H1 (cell line): ENCODE measurements at regions not wholly inside any gene's neighbourhood (a gene's known extent, or its start where the extent isn't known, plus 50 kb on each side); places are given as distances from the start of the nearest gene placed in this dataset.

Experiments
- CTCF ChIA-PET: fragments of 300-600 bp; sonication (Branson Sonifier 250); formaldehyde crosslinking; loops from one replicate; lab custom pipeline; 2021; ENCODE audit not compliant: partially characterized antibody; lab: Charles Lee
- POLR2A ChIA-PET: fragments of 300-600 bp; sonication (Branson Sonifier 250); formaldehyde crosslinking; loops from one replicate; lab custom pipeline; 2021; ENCODE audit warnings: inconsistent platforms; ENCODE audit not compliant: partially characterized antibody; lab: Charles Lee
- DNase-seq, 2 experiments: peaks; one replicate each; pipeline versions ENCODE4 v3.0.0 to v3.0.0-alpha.2; 2010 to 2022; ENCODE audit warnings: low spot score in 2 of 2, low read depth in 1 of 2, mixed read lengths in 1 of 2
- FAIRE-seq: peaks from 2 replicates; lab custom pipeline; 2011; peaks lifted over from hg19 to GRCh38; lab: Jason Lieb, UNC
- H2AFZ ChIP-seq: 2 replicates; pipeline ENCODE4 v1.8.1; 2012; ENCODE audit warnings: low read length, inconsistent platforms
- H2AK5ac ChIP-seq: 2 replicates; pipeline ENCODE4 v1.6.1; 2013; ENCODE audit warnings: low read depth, low read length
- H2BK120ac ChIP-seq: replicated peaks from 2 replicates; pipeline ENCODE3; 2013; ENCODE audit warnings: low read depth, low read length, inconsistent platforms
- H2BK12ac ChIP-seq: 2 replicates; pipeline ENCODE4 v1.6.1; 2013; ENCODE audit warnings: low read depth, low read length
- H2BK15ac ChIP-seq: 2 replicates; pipeline ENCODE4 v1.6.1; 2013; ENCODE audit warnings: low read length
- H2BK20ac ChIP-seq: 2 replicates; pipeline ENCODE4 v1.6.1; 2013; ENCODE audit warnings: low read length
- H2BK5ac ChIP-seq: 2 replicates; pipeline ENCODE4 v1.6.1; 2013; ENCODE audit warnings: low read depth, low read length
- H3K14ac ChIP-seq: 2 replicates; pipeline ENCODE4 v1.6.1; 2013; ENCODE audit warnings: inconsistent platforms; ENCODE audit not compliant: insufficient read length
- H3K18ac ChIP-seq: 2 replicates; pipeline ENCODE4 v1.6.1; 2013; ENCODE audit warnings: low read length; ENCODE audit errors: extremely low read depth
- H3K23ac ChIP-seq: 2 replicates; pipeline ENCODE4 v1.6.1; 2013; ENCODE audit warnings: inconsistent platforms; ENCODE audit not compliant: insufficient read length
- H3K23me2 ChIP-seq: 2 replicates; pipeline ENCODE4 v1.6.1; 2013; ENCODE audit warnings: low read depth, low read length
- H3K27ac ChIP-seq: 2 replicates; pipeline ENCODE4 v1.6.1; 2011; ENCODE audit warnings: low read depth, low read length, inconsistent platforms
- H3K27me3 ChIP-seq, 4 experiments: replicated peaks in 1 of 4; 1 replicate in 1 of 4; 2 replicates in 3 of 4; pipeline versions ENCODE4 v1.6.1 to v1.8.1; 2011 to 2013; ENCODE audit warnings: low read length in 3 of 4, mild to moderate bottlenecking in 3 of 4, inconsistent platforms in 2 of 4, mixed read lengths in 2 of 4, moderate library complexity in 1 of 4; ENCODE audit not compliant: control insufficient read depth in 3 of 4, insufficient read depth in 3 of 4; ENCODE audit errors: extremely low read depth in 1 of 4
- H3K36me3 ChIP-seq, 4 experiments: 2 replicates each; pipeline versions ENCODE4 v1.6.1 to v1.8.1; 2011 to 2013; ENCODE audit warnings: mild to moderate bottlenecking in 4 of 4, low read length in 3 of 4, moderate library complexity in 2 of 4, control low read depth in 1 of 4, inconsistent platforms in 1 of 4; ENCODE audit not compliant: insufficient read depth in 4 of 4, control insufficient read depth in 2 of 4
- H3K4ac ChIP-seq: replicated peaks from 2 replicates; pipeline ENCODE3; 2013; ENCODE audit warnings: low read length, low read depth, mixed read lengths, inconsistent platforms; ENCODE audit not compliant: insufficient read length
- H3K4me1 ChIP-seq, 4 experiments: replicated peaks in 1 of 4; 1 replicate in 1 of 4; 2 replicates in 3 of 4; pipeline versions ENCODE4 v1.6.1 to v1.8.1; 2011 to 2013; ENCODE audit warnings: low read length in 3 of 4, inconsistent platforms in 2 of 4, mixed read lengths in 1 of 4; ENCODE audit not compliant: insufficient read depth in 4 of 4, control insufficient read depth in 3 of 4
- H3K4me2 ChIP-seq, 2 experiments: 2 replicates each; pipeline versions ENCODE4 v1.6.1 to v1.8.1; 2011 to 2013; ENCODE audit warnings: low read depth in 2 of 2, low read length in 2 of 2, control low read depth in 1 of 2, inconsistent platforms in 1 of 2, mild to moderate bottlenecking in 1 of 2; ENCODE audit not compliant: insufficient read depth in 1 of 2
- H3K4me3 ChIP-seq, 4 experiments: fragments of 200-600, 300-600 bp in 1 of 4; sonication (generic), shearing (Covaris generic), sonication (Bioruptor Twin) in 1 of 4; 2 replicates each; pipeline versions ENCODE4 v1.5.1 to v1.8.1; 2011 to 2016; ENCODE audit warnings: low read length in 4 of 4, low read depth in 3 of 4, control low read depth in 2 of 4, inconsistent platforms in 2 of 4, mild to moderate bottlenecking in 2 of 4, mixed read lengths in 1 of 4, moderate library complexity in 1 of 4; ENCODE audit not compliant: insufficient read depth in 2 of 4; ENCODE audit errors: extremely low read depth in 1 of 4
- H3K56ac ChIP-seq: replicated peaks from 2 replicates; pipeline ENCODE3; 2013; ENCODE audit warnings: low read depth, mild to moderate bottlenecking, mixed read lengths, low read length, inconsistent platforms; ENCODE audit not compliant: insufficient read length
- H3K79me1 ChIP-seq: 2 replicates; pipeline ENCODE4 v1.6.1; 2013; ENCODE audit warnings: low read depth, low read length, control low read depth
- H3K79me2 ChIP-seq, 2 experiments: 2 replicates each; pipeline versions ENCODE4 v1.6.1 to v1.8.1; 2012 to 2013; ENCODE audit warnings: low read length in 2 of 2, mild to moderate bottlenecking in 2 of 2, inconsistent platforms in 1 of 2; ENCODE audit not compliant: insufficient read depth in 2 of 2, control insufficient read depth in 1 of 2
- H3K9ac ChIP-seq, 4 experiments: replicated peaks in 1 of 4; 1 replicate in 1 of 4; 2 replicates in 3 of 4; pipeline versions ENCODE4 v1.6.1 to v1.8.1; 2011 to 2013; ENCODE audit warnings: low read depth in 3 of 4, low read length in 3 of 4, control low read depth in 2 of 4, mild to moderate bottlenecking in 2 of 4, moderate library complexity in 2 of 4, inconsistent platforms in 1 of 4; ENCODE audit errors: extremely low read depth in 1 of 4
- H3K9me3 ChIP-seq, 2 experiments: 2 replicates each; pipeline versions ENCODE4 v1.6.1 to v1.8.1; 2012 to 2013; ENCODE audit warnings: mild to moderate bottlenecking in 2 of 2, moderate library complexity in 2 of 2, control low read depth in 1 of 2, inconsistent platforms in 1 of 2, low read depth in 1 of 2, low read length in 1 of 2, mixed read lengths in 1 of 2; ENCODE audit not compliant: insufficient read depth in 2 of 2
- H4K20me1 ChIP-seq, 2 experiments: replicated peaks in 1 of 2; 2 replicates each; pipeline versions ENCODE3 to v1.8.1; 2011 to 2013; ENCODE audit warnings: inconsistent platforms in 2 of 2, low read length in 2 of 2, mild to moderate bottlenecking in 1 of 2; ENCODE audit not compliant: insufficient read depth in 2 of 2, control insufficient read depth in 1 of 2
- H4K5ac ChIP-seq: 2 replicates; pipeline ENCODE4 v1.6.1; 2013; ENCODE audit warnings: low read length, low read depth, mixed read lengths, inconsistent platforms; ENCODE audit not compliant: insufficient read length
- H4K8ac ChIP-seq: 2 replicates; pipeline ENCODE4 v1.8.0; 2013; ENCODE audit warnings: mild to moderate bottlenecking, moderate library complexity, low read length, inconsistent platforms; ENCODE audit not compliant: insufficient read depth; ENCODE audit errors: extremely low read depth
- H4K91ac ChIP-seq: replicated peaks from 2 replicates; pipeline ENCODE3; 2013; ENCODE audit warnings: low read length, mixed read lengths, inconsistent platforms; ENCODE audit not compliant: insufficient read length
- CEBPB ChIP-seq: IDR thresholded peaks from 2 replicates; pipeline ENCODE4 v1.6.1; 2012; ENCODE audit warnings: low read depth, low read length
- CTBP2 ChIP-seq: IDR thresholded peaks from 2 replicates; pipeline ENCODE4 v1.7.0; 2011; ENCODE audit warnings: borderline replicate concordance, mild to moderate bottlenecking, moderate library complexity, mixed read lengths, low read length; ENCODE audit not compliant: insufficient read depth, insufficient read length
- E2F6 ChIP-seq: IDR thresholded peaks from 2 replicates; pipeline ENCODE4 v1.6.1; 2012; ENCODE audit warnings: inconsistent platforms
- EGR1 ChIP-seq: IDR thresholded peaks from 2 replicates; pipeline ENCODE4 v1.6.1; 2011; ENCODE audit warnings: low read depth, low read length, borderline replicate concordance
- HDAC6 ChIP-seq: IDR thresholded peaks from one replicate; pipeline ENCODE4 v1.7.1; 2012; ENCODE audit warnings: low read depth, mild to moderate bottlenecking, inconsistent platforms, low read length, moderate library complexity
- KDM1A ChIP-seq: fragments of 200-600, 300-600 bp; sonication (generic); IDR thresholded peaks from 2 replicates; pipeline ENCODE4 v1.7.1; 2016; ENCODE audit warnings: mild to moderate bottlenecking, low read length, borderline replicate concordance
- KDM4A ChIP-seq: IDR thresholded peaks from one replicate; pipeline ENCODE4 v1.7.1; 2012; ENCODE audit warnings: low read depth, mild to moderate bottlenecking, moderate library complexity, low read length, inconsistent platforms; ENCODE audit not compliant: severe bottlenecking
- RAD21 ChIP-seq, 2 experiments: IDR thresholded peaks in 1 of 2; conservative IDR thresholded peaks in 1 of 2; 2 replicates each; pipeline ENCODE4 v1.6.1; 2011; ENCODE audit warnings: low read depth in 2 of 2, low read length in 2 of 2, improper control_type of control experiment in 1 of 2, inconsistent platforms in 1 of 2, mild to moderate bottlenecking in 1 of 2, moderate library complexity in 1 of 2
- SAP30 ChIP-seq: fragments of 300-600 bp; sonication (generic); IDR thresholded peaks from 2 replicates; pipeline ENCODE4 v1.7.1; 2012; ENCODE audit warnings: low read length, moderate library complexity, mild to moderate bottlenecking, inconsistent platforms; ENCODE audit not compliant: insufficient read depth, insufficient replicate concordance
- SIX5 ChIP-seq: IDR thresholded peaks from 2 replicates; pipeline ENCODE4 v1.6.1; 2011; ENCODE audit warnings: mild to moderate bottlenecking, low read depth, low read length
- TEAD4 ChIP-seq: IDR thresholded peaks from 2 replicates; pipeline ENCODE4 v1.6.1; 2012; ENCODE audit warnings: low read depth, low read length, inconsistent platforms, mixed read lengths
- WGBS, 2 experiments: shearing (Covaris generic) in 1 of 2; methylation state at CpG; one replicate each; pipeline versions ENCODE4 v1.1.6 to v1.1.7; 2013 to 2015; ENCODE audit warnings: low lambda C conversion rate in 2 of 2, mixed read lengths in 2 of 2, inconsistent platforms in 1 of 2, low coverage in 1 of 2, missing lambda C conversion rate in 1 of 2; ENCODE audit not compliant: insufficient replicate concordance in 2 of 2, insufficient coverage in 1 of 2, insufficient read length in 1 of 2; ENCODE audit errors: extremely low coverage in 1 of 2, missing lambda C conversion rate in 1 of 2; 5-methylcytosine and 5-hydroxymethylcytosine counted together

- Histone ChIP-seq H2AFZ (no peak overlapping the region), H3K56ac (no peak overlapping the region), H4K8ac (no peak overlapping the region), H3K79me1 (no peaks in the 10 kb centered on the region), H3K4ac (no peak overlapping the region), H2BK20ac (no peak overlapping the region), H3K23ac (no peak overlapping the region), H3K4me2 (no peak overlapping the region), H3K79me2 (no peaks in the 10 kb centered on the region), H4K20me1 (no peaks in the 10 kb centered on the region), H3K9ac (no peak overlapping the region), H2BK5ac (no peak overlapping the region), H3K27me3 (no peaks in the 10 kb centered on the region), H3K18ac (no peak overlapping the region), H3K9me3 (no peaks in the 10 kb centered on the region; a peak in 1 of 4 replicates), H3K4me3 (no peak overlapping the region), H3K4me1 (no peaks in the 10 kb centered on the region), H4K91ac (no peak overlapping the region), H4K5ac (no peak overlapping the region), H2AK5ac (no peak overlapping the region), H3K23me2 (no peaks in the 10 kb centered on the region), H3K36me3 (no peaks in the 10 kb centered on the region), H3K27ac (no peak overlapping the region), H2BK12ac (no peak overlapping the region), H2BK15ac (no peak overlapping the region), H2BK120ac (no peak overlapping the region), H3K14ac (no peak overlapping the region)
- whole genome bisulfite sequencing, 2 experiments = 90% methylated on average over 1 of the region's 1 CpG; no CpG with 5 or more reads in 1 of the 2 experiments
- TF ChIP-seq SIX5 = no peak
- TF ChIP-seq CTBP2 = no peak
- no peak for TF ChIP-seq KDM4A
- TF ChIP-seq RAD21 (IDR thresholded peaks at IDR 0.05 in 1 of 2, conservative IDR thresholded peaks at IDR 0.05 in 1 of 2; ENCODE audit: low read depth in 2 of 2, low read length in 2 of 2) = no peak
- TF ChIP-seq KDM1A = no peak
- TF ChIP-seq SAP30 = no peak
- no peak for TF ChIP-seq EGR1
- no peak for TF ChIP-seq TEAD4
- TF ChIP-seq HDAC6 = no peak
- no peak for TF ChIP-seq CEBPB
- TF ChIP-seq E2F6 = no peak
- FAIRE-seq (no peak), DNase-seq (no peak)
- ChIA-PET CTCF (no interaction called here), POLR2A (no interaction called here)
Measured at GRCh38 chr5:117417501-117417900, 842.9 kb upstream of the SEMA6A start.
